ENCODE measurements at regions not wholly inside any gene's neighbourhood (a gene's known extent, or its start where the extent isn't known, plus 50 kb on each side); places are given as distances from the start of the nearest gene placed in this dataset.

DNA sequence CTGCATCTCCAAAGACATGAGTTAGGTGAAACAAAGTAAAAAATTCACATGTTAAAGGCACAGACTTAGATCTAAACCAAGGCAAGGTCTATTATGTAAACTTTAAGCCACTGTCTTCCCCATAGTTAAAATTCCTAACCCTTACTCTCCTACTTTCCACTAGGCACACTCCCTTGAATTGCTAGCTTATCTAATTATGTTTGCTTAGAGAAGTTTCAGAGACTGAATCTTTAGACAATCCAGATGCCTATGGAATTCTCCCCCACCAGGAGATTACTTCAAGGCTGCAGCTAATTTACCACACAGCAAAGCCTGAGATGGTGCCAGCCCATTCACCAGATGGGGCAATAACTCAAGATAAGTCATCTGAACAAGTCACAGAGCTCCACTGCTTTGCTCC is 803.1 kb upstream of the COX7C start:
- no peak for FAIRE-seq
- intact Hi-C loops (cut with micrococcal nuclease; ENCODE audit: unreplicated experiment): no loop called here
- no peaks in the 10 kb centered on the region for H3K79me2 ChIP-seq (ENCODE audit: insufficient read depth, low read length)
- ChIA-PET CTCF (ENCODE audit: low intra/inter-chr PET ratio, low total read pairs) (no interaction called here), POLR2A (no interaction called here)
- no peak for ATAC-seq
- H3K36me3 ChIP-seq (replicated peaks in 1 of 2; ENCODE audit: control insufficient read depth in 1 of 2, insufficient read depth in 2 of 2, low read length in 2 of 2): no peaks in the 10 kb centered on the region
- H2AFZ ChIP-seq (ENCODE audit: low read length): no peak overlapping the region
- in situ Hi-C loops (cut with HindIII; ENCODE audit: extremely low pct_ligation_motif_present, low pct_unique_long_range_greater_than_20kb): no loop called here
- H3K4me2 ChIP-seq (ENCODE audit: low read depth, low read length): no peak overlapping the region
- no peaks in the 10 kb centered on the region for H3K27me3 ChIP-seq (ENCODE audit: control insufficient read depth in 1 of 2, insufficient read depth in 2 of 2, low read length in 2 of 2)
- TF ChIP-seq, protein P1, sequence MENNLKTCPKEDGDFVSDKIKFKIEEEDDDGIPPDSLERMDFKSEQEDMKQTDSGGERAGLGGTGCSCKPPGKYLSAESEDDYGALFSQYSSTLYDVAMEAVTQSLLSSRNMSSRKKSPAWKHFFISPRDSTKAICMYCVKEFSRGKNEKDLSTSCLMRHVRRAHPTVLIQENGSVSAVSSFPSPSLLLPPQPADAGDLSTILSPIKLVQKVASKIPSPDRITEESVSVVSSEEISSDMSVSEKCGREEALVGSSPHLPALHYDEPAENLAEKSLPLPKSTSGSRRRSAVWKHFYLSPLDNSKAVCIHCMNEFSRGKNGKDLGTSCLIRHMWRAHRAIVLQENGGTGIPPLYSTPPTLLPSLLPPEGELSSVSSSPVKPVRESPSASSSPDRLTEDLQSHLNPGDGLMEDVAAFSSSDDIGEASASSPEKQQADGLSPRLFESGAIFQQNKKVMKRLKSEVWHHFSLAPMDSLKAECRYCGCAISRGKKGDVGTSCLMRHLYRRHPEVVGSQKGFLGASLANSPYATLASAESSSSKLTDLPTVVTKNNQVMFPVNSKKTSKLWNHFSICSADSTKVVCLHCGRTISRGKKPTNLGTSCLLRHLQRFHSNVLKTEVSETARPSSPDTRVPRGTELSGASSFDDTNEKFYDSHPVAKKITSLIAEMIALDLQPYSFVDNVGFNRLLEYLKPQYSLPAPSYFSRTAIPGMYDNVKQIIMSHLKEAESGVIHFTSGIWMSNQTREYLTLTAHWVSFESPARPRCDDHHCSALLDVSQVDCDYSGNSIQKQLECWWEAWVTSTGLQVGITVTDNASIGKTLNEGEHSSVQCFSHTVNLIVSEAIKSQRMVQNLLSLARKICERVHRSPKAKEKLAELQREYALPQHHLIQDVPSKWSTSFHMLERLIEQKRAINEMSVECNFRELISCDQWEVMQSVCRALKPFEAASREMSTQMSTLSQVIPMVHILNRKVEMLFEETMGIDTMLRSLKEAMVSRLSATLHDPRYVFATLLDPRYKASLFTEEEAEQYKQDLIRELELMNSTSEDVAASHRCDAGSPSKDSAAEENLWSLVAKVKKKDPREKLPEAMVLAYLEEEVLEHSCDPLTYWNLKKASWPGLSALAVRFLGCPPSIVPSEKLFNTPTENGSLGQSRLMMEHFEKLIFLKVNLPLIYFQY (CRISPR knock-in tag; IDR thresholded peaks at IDR 0.05; ENCODE audit: borderline replicate concordance): no peak
- TF ChIP-seq SKI (IDR thresholded peaks at IDR 0.05; ENCODE audit: partially characterized antibody): no peak
- no peak for TF ChIP-seq ZSCAN21 (CRISPR knock-in tag; IDR thresholded peaks at IDR 0.05; ENCODE audit: borderline replicate concordance)
- TF ChIP-seq ZNF747 (CRISPR knock-in tag; IDR thresholded peaks at IDR 0.05; ENCODE audit: borderline replicate concordance): no peak
- TF ChIP-seq MXD4 (CRISPR knock-in tag; IDR thresholded peaks at IDR 0.05): no peak
- TF ChIP-seq SCMH1 (CRISPR knock-in tag; IDR thresholded peaks at IDR 0.05; ENCODE audit: borderline replicate concordance): no peak
- TF ChIP-seq ERF (CRISPR knock-in tag; IDR thresholded peaks at IDR 0.05): no peak
- H4K20me1 ChIP-seq (ENCODE audit: insufficient read depth, low read length): no peaks in the 10 kb centered on the region
- H3K27ac ChIP-seq (ENCODE audit: extremely low read length, insufficient read depth, low read length): no peak overlapping the region
- no peak overlapping the region for H3K4me3 ChIP-seq (replicated peaks in 1 of 3; ENCODE audit: insufficient read depth in 1 of 3, low read depth in 2 of 3, low read length in 3 of 3)
- no peak for DNase-seq (ENCODE audit: low spot score)
- H3K9me3 ChIP-seq (ENCODE audit: low read length): no peaks in the 10 kb centered on the region
- H3K9ac ChIP-seq (ENCODE audit: insufficient read depth, low read depth, low read length): no peak overlapping the region
- BruUV-seq (replicated peaks): no TSS peak
- H3K4me1 ChIP-seq (ENCODE audit: insufficient read depth, low read length): no peaks in the 10 kb centered on the region

Data from HepG2 (cell line).